Liver (tissue), 8 donors: ENCODE measurements at regions not wholly inside any gene's neighbourhood (a gene's known extent, or its start where the extent isn't known, plus 50 kb on each side); places are given as distances from the start of the nearest gene placed in this dataset.

Experiments
- DNase-seq: peaks from one replicate; pipeline ENCODE4 v3.0.0-alpha.2; 2017; ENCODE audit warnings: low spot score
- H3K27ac ChIP-seq, 2 donors: one replicate each; pipeline ENCODE4 v1.7.0; 2013; ENCODE audit warnings: inconsistent platforms in 2 of 2, low read length in 2 of 2, control low read depth in 1 of 2, low read depth in 1 of 2, mild to moderate bottlenecking in 1 of 2
- H3K27me3 ChIP-seq, 4 donors: one replicate each; pipeline versions ENCODE4 v1.6.1 to v1.7.0; 2013; ENCODE audit warnings: low read length in 3 of 4, inconsistent platforms in 1 of 4, mild to moderate bottlenecking in 1 of 4, moderate library complexity in 1 of 4; ENCODE audit not compliant: control insufficient read depth in 4 of 4, insufficient read depth in 4 of 4
- H3K36me3 ChIP-seq, 4 donors: one replicate each; pipeline versions ENCODE4 v1.6.1 to v1.7.0; 2013; ENCODE audit warnings: low read length in 3 of 4, mild to moderate bottlenecking in 3 of 4, low read depth in 1 of 4, moderate library complexity in 1 of 4; ENCODE audit not compliant: control insufficient read depth in 4 of 4, insufficient read depth in 3 of 4
- H3K4me1 ChIP-seq, 4 donors: one replicate each; pipeline versions ENCODE4 v1.6.1 to v1.7.0; 2013; ENCODE audit warnings: low read length in 3 of 4, mild to moderate bottlenecking in 3 of 4, moderate library complexity in 1 of 4; ENCODE audit not compliant: control insufficient read depth in 4 of 4, insufficient read depth in 4 of 4
- H3K4me3 ChIP-seq, 3 donors: one replicate each; pipeline versions ENCODE4 v1.6.1 to v1.7.0; 2013; ENCODE audit warnings: low read length in 3 of 3, control low read depth in 1 of 3, low read depth in 1 of 3, mild to moderate bottlenecking in 1 of 3
- H3K9ac ChIP-seq, 2 donors: one replicate each; pipeline ENCODE4 v1.7.0; 2013; ENCODE audit warnings: low read length in 2 of 2, mild to moderate bottlenecking in 2 of 2, moderate library complexity in 2 of 2, control low read depth in 1 of 2, low read depth in 1 of 2
- H3K9me3 ChIP-seq, 4 donors: one replicate each; pipeline versions ENCODE4 v1.6.1 to v1.7.0; 2013; ENCODE audit warnings: low read length in 3 of 4; ENCODE audit not compliant: control insufficient read depth in 4 of 4
- CTCF ChIP-seq: fragments of 150-350 bp; IDR thresholded peaks from 2 replicates; pipeline ENCODE4 v1.5.1; 2017; ENCODE audit warnings: improper control_type of control experiment, low read depth, low read length; ENCODE audit not compliant: missing input control
- EGR1 ChIP-seq, 2 donors: IDR thresholded peaks; 2 replicates each; pipeline ENCODE4 v1.6.1; 2016 to 2018; ENCODE audit warnings: antibody characterized with exemption in 2 of 2, low read depth in 2 of 2
- FOXA1 ChIP-seq: IDR thresholded peaks from 2 replicates; pipeline ENCODE4 v1.6.1; 2016; ENCODE audit warnings: antibody characterized with exemption
- FOXA2 ChIP-seq: IDR thresholded peaks from 2 replicates; pipeline ENCODE4 v1.6.1; 2016; ENCODE audit warnings: antibody characterized with exemption
- GABPA ChIP-seq, 2 donors: IDR thresholded peaks in 1 of 2; conservative IDR thresholded peaks in 1 of 2; 2 replicates each; pipeline ENCODE4 v1.6.1; 2016; ENCODE audit warnings: antibody characterized with exemption in 2 of 2, mild to moderate bottlenecking in 1 of 2, moderate library complexity in 1 of 2
- HNF4A ChIP-seq, 2 donors: conservative IDR thresholded peaks; 2 replicates each; pipeline ENCODE4 v1.6.1; 2016; ENCODE audit warnings: antibody characterized with exemption in 2 of 2, mild to moderate bottlenecking in 2 of 2
- HNF4G ChIP-seq: IDR thresholded peaks from 2 replicates; pipeline ENCODE4 v1.6.1; 2016; ENCODE audit warnings: antibody characterized with exemption
- JUND ChIP-seq, 2 donors: IDR thresholded peaks; 2 replicates each; pipeline ENCODE4 v1.6.1; 2016; ENCODE audit warnings: antibody characterized with exemption in 2 of 2
- MAX ChIP-seq: IDR thresholded peaks from 2 replicates; pipeline ENCODE4 v1.6.1; 2016; ENCODE audit warnings: antibody characterized with exemption
- NR2F2 ChIP-seq: IDR thresholded peaks from 2 replicates; pipeline ENCODE4 v1.6.1; 2016; ENCODE audit warnings: antibody characterized with exemption
- RAD21 ChIP-seq, 2 donors: IDR thresholded peaks; 2 replicates each; pipeline ENCODE4 v1.6.1; 2016; ENCODE audit warnings: antibody characterized with exemption in 2 of 2, mild to moderate bottlenecking in 2 of 2
- REST ChIP-seq: IDR thresholded peaks from 2 replicates; pipeline ENCODE4 v1.6.1; 2016; ENCODE audit warnings: antibody characterized with exemption, mild to moderate bottlenecking
- RXRA ChIP-seq, 2 donors: IDR thresholded peaks; 2 replicates each; pipeline ENCODE4 v1.6.1; 2017 to 2018; ENCODE audit warnings: antibody characterized with exemption in 2 of 2, mild to moderate bottlenecking in 1 of 2
- SP1 ChIP-seq: IDR thresholded peaks from 2 replicates; pipeline ENCODE4 v1.6.1; 2018; ENCODE audit warnings: antibody characterized with exemption, mild to moderate bottlenecking
- TAF1 ChIP-seq: conservative IDR thresholded peaks from 2 replicates; pipeline ENCODE4 v1.6.1; 2016; ENCODE audit warnings: antibody characterized with exemption, mild to moderate bottlenecking
- YY1 ChIP-seq: IDR thresholded peaks from 2 replicates; pipeline ENCODE4 v1.6.1; 2016; ENCODE audit warnings: antibody characterized with exemption, mild to moderate bottlenecking
- WGBS: extraction: QIAGEN DNeasy Blood & Tissue Kit; methylation state at CpG from one replicate; pipeline ENCODE4 v1.1.7; 2013; 5-methylcytosine and 5-hydroxymethylcytosine counted together
- TF ChIP-seq, protein P1 (sequence below): IDR thresholded peaks from 2 replicates; pipeline ENCODE4 v1.6.1; 2016; ENCODE audit warnings: antibody characterized with exemption
- TF ChIP-seq, protein P2 (sequence below): IDR thresholded peaks from 2 replicates; pipeline ENCODE4 v1.6.1; 2016; ENCODE audit warnings: antibody characterized with exemption
- donor health status: healthy.
- donor health status: healthy.
- donor health status: healthy.
- donor health status: healthy.
- donor health status: healthy.

DNA sequence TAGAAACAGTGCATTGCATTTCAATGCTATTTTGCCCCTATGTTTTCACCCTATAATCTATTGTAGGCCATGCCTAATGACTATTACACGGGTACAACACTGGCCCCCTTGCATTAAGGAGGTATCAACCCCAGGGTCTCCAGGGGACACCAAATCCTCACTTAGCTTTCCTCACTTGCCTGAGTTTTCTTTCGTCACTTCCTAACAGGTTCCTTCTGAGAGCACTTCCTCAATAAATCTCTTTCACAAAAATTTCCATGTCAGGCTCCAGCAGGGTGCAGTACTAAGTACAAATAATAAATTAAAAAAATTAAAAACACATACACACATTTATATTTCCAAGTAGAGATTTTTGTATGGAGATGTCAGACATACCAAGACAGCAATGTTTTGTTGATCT, 165.0 kb downstream of the RBM46 start:
- Histone ChIP-seq H3K4me3 (no peak overlapping the region), H3K27ac (no peak overlapping the region), H3K9ac (no peak overlapping the region), H3K36me3 (no peaks in the 10 kb centered on the region), H3K9me3 (no peaks in the 10 kb centered on the region), H3K27me3 (no peaks in the 10 kb centered on the region), H3K4me1 (no peaks in the 10 kb centered on the region)
- 59% methylated on average over 2 of the region's 2 CpGs for WGBS
- no peak for TF ChIP-seq CTCF
- no peak for TF ChIP-seq FOXA1
- TF ChIP-seq YY1: no peak
- TF ChIP-seq RXRA (IDR thresholded peaks at IDR 0.05): no peak
- no peak for TF ChIP-seq SP1
- no peak for TF ChIP-seq REST
- TF ChIP-seq RAD21 (IDR thresholded peaks at IDR 0.05): no peak
- no peak for TF ChIP-seq FOXA2
- no peak for TF ChIP-seq MAX
- TF ChIP-seq HNF4A (conservative IDR thresholded peaks at IDR 0.05): no peak
- no peak for TF ChIP-seq NR2F2
- TF ChIP-seq, protein P1, sequence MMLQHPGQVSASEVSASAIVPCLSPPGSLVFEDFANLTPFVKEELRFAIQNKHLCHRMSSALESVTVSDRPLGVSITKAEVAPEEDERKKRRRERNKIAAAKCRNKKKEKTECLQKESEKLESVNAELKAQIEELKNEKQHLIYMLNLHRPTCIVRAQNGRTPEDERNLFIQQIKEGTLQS: no peak
- no peak for TF ChIP-seq JUND (IDR thresholded peaks at IDR 0.05)
- TF ChIP-seq TAF1: no peak
- TF ChIP-seq EGR1 (IDR thresholded peaks at IDR 0.05; ENCODE audit: low read depth in 2 of 2): no peak
- TF ChIP-seq HNF4G: no peak
- no peak for TF ChIP-seq GABPA (IDR thresholded peaks at IDR 0.05 in 1 of 2, conservative IDR thresholded peaks at IDR 0.05 in 1 of 2)
- TF ChIP-seq, protein P2, sequence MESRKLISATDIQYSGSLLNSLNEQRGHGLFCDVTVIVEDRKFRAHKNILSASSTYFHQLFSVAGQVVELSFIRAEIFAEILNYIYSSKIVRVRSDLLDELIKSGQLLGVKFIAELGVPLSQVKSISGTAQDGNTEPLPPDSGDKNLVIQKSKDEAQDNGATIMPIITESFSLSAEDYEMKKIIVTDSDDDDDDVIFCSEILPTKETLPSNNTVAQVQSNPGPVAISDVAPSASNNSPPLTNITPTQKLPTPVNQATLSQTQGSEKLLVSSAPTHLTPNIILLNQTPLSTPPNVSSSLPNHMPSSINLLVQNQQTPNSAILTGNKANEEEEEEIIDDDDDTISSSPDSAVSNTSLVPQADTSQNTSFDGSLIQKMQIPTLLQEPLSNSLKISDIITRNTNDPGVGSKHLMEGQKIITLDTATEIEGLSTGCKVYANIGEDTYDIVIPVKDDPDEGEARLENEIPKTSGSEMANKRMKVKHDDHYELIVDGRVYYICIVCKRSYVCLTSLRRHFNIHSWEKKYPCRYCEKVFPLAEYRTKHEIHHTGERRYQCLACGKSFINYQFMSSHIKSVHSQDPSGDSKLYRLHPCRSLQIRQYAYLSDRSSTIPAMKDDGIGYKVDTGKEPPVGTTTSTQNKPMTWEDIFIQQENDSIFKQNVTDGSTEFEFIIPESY: no peak
- no peak for DNase-seq

DNA sequence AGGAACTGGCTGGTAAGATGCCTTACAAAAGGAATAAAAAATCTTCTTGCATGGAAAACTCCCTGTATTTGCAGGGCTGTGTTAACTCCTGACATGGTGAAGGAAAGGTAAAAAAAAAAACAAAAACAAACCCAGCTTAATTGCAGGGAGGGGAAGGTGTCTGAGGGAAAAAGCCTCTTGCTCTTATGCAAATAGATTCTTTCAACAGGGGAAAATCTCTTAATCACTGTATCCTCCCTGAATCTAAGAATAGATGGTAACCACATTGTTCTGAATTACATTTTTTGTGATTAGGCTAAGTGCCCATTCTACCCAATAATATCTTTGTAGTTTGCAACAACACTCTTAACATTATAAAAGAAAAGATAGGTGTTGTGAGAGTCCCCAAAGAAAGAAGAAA, 172.6 kb downstream of the RBM46 start:
- no peaks in the 10 kb centered on the region for H3K27me3 ChIP-seq
- H3K9ac ChIP-seq: no peak overlapping the region
- no peak overlapping the region for H3K27ac ChIP-seq
- no peak overlapping the region for H3K4me3 ChIP-seq
- no peak for DNase-seq
- peaks cover 3 to 11% (median 7%) of the 10 kb centered on the region in 4 donors for H3K4me1 ChIP-seq
- no peaks in the 10 kb centered on the region for H3K9me3 ChIP-seq
- no peaks in the 10 kb centered on the region for H3K36me3 ChIP-seq
- no peak for TF ChIP-seq GABPA (IDR thresholded peaks at IDR 0.05 in 1 of 2, conservative IDR thresholded peaks at IDR 0.05 in 1 of 2)
